Fibroblast of lung (primary cell): ENCODE measurements at regions not wholly inside any gene's neighbourhood (a gene's known extent, or its start where the extent isn't known, plus 50 kb on each side); places are given as distances from the start of the nearest gene placed in this dataset.

Experiments used
- EZH2 ChIP-seq: IDR thresholded peaks from 2 replicates; pipeline ENCODE4 v1.5.1; 2012; ENCODE audit warnings: low read length, control low read depth, mild to moderate bottlenecking; ENCODE audit errors: missing control alignments
- TF ChIP-seq, protein P1 (sequence below), 2 donors: IDR thresholded peaks in 1 of 2; conservative IDR thresholded peaks in 1 of 2; 1 replicate in 1 of 2; 2 replicates in 1 of 2; pipeline ENCODE4 v1.5.1; 2011 to 2012; ENCODE audit warnings: low read length in 2 of 2, control low read depth in 1 of 2, inconsistent platforms in 1 of 2, low read depth in 1 of 2, mild to moderate bottlenecking in 1 of 2

DNA sequence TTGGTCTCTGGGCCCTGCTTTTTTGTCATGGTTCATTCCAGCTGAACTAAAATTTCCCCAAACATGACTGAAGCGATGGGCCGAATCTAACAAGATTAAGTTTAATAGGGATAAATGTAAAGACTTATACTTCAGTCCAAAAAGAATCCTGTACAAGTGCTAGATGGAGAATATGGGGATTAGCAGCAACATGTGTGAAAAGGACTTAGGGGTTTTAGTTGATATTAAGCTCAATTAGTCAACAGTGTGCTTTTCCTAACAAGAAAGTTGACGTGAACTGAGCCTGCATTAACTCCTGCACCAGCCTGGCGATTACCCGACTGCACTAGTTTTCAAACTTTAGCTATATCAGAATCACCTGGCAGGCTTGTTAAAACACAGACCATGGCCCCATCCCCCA lies 61.0 kb upstream of the BBX start:
- TF ChIP-seq, protein P1, sequence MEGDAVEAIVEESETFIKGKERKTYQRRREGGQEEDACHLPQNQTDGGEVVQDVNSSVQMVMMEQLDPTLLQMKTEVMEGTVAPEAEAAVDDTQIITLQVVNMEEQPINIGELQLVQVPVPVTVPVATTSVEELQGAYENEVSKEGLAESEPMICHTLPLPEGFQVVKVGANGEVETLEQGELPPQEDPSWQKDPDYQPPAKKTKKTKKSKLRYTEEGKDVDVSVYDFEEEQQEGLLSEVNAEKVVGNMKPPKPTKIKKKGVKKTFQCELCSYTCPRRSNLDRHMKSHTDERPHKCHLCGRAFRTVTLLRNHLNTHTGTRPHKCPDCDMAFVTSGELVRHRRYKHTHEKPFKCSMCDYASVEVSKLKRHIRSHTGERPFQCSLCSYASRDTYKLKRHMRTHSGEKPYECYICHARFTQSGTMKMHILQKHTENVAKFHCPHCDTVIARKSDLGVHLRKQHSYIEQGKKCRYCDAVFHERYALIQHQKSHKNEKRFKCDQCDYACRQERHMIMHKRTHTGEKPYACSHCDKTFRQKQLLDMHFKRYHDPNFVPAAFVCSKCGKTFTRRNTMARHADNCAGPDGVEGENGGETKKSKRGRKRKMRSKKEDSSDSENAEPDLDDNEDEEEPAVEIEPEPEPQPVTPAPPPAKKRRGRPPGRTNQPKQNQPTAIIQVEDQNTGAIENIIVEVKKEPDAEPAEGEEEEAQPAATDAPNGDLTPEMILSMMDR (conservative IDR thresholded peaks at IDR 0.05 in 1 of 2, IDR thresholded peaks at IDR 0.05 in 1 of 2; ENCODE audit: low read depth in 1 of 2, low read length in 2 of 2): no peak
- TF ChIP-seq EZH2: no peak
